Neural cell (in vitro differentiated cells): ENCODE measurements at regions not wholly inside any gene's neighbourhood (a gene's known extent, or its start where the extent isn't known, plus 50 kb on each side); places are given as distances from the start of the nearest gene placed in this dataset.

ENCODE experiments used
- EP300 ChIP-seq: fragments of 450-650 bp; conservative IDR thresholded peaks from 2 replicates; pipeline ENCODE4 v1.6.1; 2014; ENCODE audit warnings: antibody characterized with exemption, mild to moderate bottlenecking, moderate library complexity; ENCODE audit not compliant: poor library complexity, severe bottlenecking
- EZH2 ChIP-seq: fragments of 200-600, 300-800 bp; shearing (Covaris generic), sonication (generic); IDR thresholded peaks from 2 replicates; pipeline ENCODE4 v1.6.1; 2014; ENCODE audit warnings: antibody characterized with exemption, low read length, borderline replicate concordance, mild to moderate bottlenecking; ENCODE audit not compliant: insufficient read depth, poor library complexity, severe bottlenecking
- TF ChIP-seq, protein P1 (sequence below): fragments of 450-650 bp; IDR thresholded peaks from 2 replicates; pipeline ENCODE4 v1.5.1; 2014; ENCODE audit warnings: antibody characterized with exemption, mild to moderate bottlenecking, moderate library complexity; ENCODE audit not compliant: poor library complexity, severe bottlenecking

DNA sequence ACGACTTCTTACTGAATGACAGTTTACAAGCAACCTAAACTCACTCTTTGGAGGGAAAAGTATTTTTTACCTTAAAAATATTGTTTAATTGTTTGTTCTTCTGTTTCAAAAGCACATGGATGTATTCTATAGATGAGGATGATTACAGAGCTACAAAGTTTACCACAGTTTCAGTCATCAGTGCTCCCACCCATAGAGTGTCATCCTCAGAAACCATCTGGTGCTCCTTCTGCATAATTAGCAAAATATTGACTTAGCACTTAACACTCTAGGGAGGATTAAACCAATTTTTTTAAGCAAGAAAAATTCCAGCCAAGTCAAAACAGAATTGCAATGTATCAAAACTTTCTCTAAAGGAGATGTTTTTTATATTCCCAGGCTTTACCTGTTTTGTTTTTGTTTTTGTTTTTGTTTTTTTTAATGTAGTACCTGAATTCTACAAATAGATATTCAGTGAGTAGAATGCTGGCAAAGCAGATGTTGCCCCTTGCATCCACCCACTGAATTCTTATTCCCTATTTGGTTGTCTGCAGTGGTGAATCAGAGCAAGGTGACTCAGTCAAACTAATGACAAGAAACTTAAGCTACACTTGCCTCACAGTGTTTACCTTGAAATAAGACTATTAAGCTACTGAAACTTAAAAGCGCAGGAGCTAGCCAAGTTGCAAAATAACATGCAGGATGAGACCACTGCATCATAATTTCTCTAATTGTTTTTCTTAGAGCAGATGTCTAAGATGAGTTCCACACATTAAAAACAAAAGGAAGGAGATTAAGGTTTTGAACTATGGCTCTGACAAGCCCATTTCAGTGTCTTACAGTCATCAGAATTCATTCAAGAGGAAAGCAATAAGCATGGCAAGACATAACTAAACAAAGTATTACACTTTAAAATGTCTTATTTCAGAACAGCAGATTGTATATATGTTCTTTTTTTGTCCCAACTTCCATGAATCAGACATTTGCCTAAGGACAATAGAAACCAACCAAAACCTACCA is 155.1 kb upstream of the SOX6 start:
- TF ChIP-seq, protein P1, sequence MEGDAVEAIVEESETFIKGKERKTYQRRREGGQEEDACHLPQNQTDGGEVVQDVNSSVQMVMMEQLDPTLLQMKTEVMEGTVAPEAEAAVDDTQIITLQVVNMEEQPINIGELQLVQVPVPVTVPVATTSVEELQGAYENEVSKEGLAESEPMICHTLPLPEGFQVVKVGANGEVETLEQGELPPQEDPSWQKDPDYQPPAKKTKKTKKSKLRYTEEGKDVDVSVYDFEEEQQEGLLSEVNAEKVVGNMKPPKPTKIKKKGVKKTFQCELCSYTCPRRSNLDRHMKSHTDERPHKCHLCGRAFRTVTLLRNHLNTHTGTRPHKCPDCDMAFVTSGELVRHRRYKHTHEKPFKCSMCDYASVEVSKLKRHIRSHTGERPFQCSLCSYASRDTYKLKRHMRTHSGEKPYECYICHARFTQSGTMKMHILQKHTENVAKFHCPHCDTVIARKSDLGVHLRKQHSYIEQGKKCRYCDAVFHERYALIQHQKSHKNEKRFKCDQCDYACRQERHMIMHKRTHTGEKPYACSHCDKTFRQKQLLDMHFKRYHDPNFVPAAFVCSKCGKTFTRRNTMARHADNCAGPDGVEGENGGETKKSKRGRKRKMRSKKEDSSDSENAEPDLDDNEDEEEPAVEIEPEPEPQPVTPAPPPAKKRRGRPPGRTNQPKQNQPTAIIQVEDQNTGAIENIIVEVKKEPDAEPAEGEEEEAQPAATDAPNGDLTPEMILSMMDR, result no peak
- TF ChIP-seq EZH2 (no peak), EP300 (no peak)
